C4-2B (cell line): ENCODE measurements at regions not wholly inside any gene's neighbourhood (a gene's known extent, or its start where the extent isn't known, plus 50 kb on each side); places are given as distances from the start of the nearest gene placed in this dataset.

Experiments used
- CTCF ChIP-seq: fragments of 450-650 bp; conservative IDR thresholded peaks from 2 replicates; pipeline ENCODE4 v1.5.1; 2017; ENCODE audit warnings: mild to moderate bottlenecking
- ZFX ChIP-seq: fragments of 450-650 bp; IDR thresholded peaks from 2 replicates; pipeline ENCODE4 v1.6.1; 2017

DNA sequence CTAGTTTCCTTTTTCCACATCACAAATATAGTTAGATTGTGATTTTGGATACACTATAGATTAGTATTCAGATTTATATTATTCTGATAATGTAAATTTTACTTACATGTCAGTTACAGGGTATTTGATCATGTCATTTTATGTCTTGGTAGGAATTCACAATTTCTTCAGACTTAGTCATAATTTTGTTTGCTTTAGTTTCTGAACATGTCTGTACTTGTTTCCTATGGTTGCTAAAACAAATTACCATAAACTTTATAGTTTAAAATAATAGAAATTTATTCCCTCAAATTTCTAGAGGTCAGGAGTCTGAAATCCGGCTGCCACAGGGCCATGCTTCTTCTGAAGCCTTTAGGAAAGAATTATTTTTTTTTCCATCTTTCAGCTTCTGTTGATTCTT, 1817.2 kb upstream of the CDH9 start:
- no peak for TF ChIP-seq CTCF
- no peak for TF ChIP-seq ZFX
